GM12878 (cell line): ENCODE measurements at regions not wholly inside any gene's neighbourhood (a gene's known extent, or its start where the extent isn't known, plus 50 kb on each side); places are given as distances from the start of the nearest gene placed in this dataset.

Source experiments
- ATF7 ChIP-seq: fragments of 450-650 bp; IDR thresholded peaks from 2 replicates; pipeline ENCODE4 v1.6.1; 2016; ENCODE audit warnings: low read depth, mild to moderate bottlenecking
- CBFB ChIP-seq: IDR thresholded peaks from 2 replicates; pipeline ENCODE4 v1.6.1; 2016; ENCODE audit warnings: antibody characterized with exemption, low read depth
- CBX3 ChIP-seq: fragments of 200-600 bp; sonication (generic); IDR thresholded peaks from 2 replicates; pipeline ENCODE4 v1.6.1; 2016; ENCODE audit warnings: low read depth, borderline replicate concordance
- EED ChIP-seq: sonication (generic); IDR thresholded peaks from 2 replicates; pipeline ENCODE4 v1.6.1; 2016; ENCODE audit warnings: antibody characterized with exemption, low read depth
- ETV6 ChIP-seq, 2 experiments: fragments of 450-650 bp in 1 of 2; IDR thresholded peaks in 1 of 2; conservative IDR thresholded peaks in 1 of 2; 2 replicates each; pipeline ENCODE4 v1.6.1; 2014; ENCODE audit warnings: antibody characterized with exemption in 1 of 2, borderline replicate concordance in 1 of 2, low read depth in 1 of 2, mild to moderate bottlenecking in 1 of 2, moderate library complexity in 1 of 2
- FOS ChIP-seq: IDR thresholded peaks from 3 replicates; pipeline ENCODE4 v1.6.1; 2011; ENCODE audit warnings: borderline replicate concordance; ENCODE audit not compliant: insufficient read length; ENCODE audit errors: extremely low read depth
- FOXK2 ChIP-seq: fragments of 450-650 bp; IDR thresholded peaks from 2 replicates; pipeline ENCODE4 v1.6.1; 2017; ENCODE audit warnings: mild to moderate bottlenecking, moderate library complexity
- HDAC2 ChIP-seq: fragments of 200-600 bp; sonication (generic); IDR thresholded peaks from 2 replicates; pipeline ENCODE4 v1.6.1; 2017
- JUND ChIP-seq: IDR thresholded peaks from 2 replicates; pipeline ENCODE4 v1.6.1; 2012; ENCODE audit warnings: low read depth, mild to moderate bottlenecking, low read length, improper control_type of control experiment, moderate library complexity
- KLF5 ChIP-seq: fragments of 450-650 bp; IDR thresholded peaks from 2 replicates; pipeline ENCODE4 v1.6.1; 2014; ENCODE audit warnings: mild to moderate bottlenecking; ENCODE audit not compliant: partially characterized antibody
- MXI1 ChIP-seq: fragments of 150-350 bp; IDR thresholded peaks from 2 replicates; pipeline ENCODE4 v1.6.1; 2011; ENCODE audit warnings: low read depth, mild to moderate bottlenecking, inconsistent platforms, low read length, improper control_type of control experiment
- MYC ChIP-seq: IDR thresholded peaks from 2 replicates; pipeline ENCODE4 v1.6.1; 2011; ENCODE audit warnings: mild to moderate bottlenecking, low read length, moderate library complexity, inconsistent platforms; ENCODE audit not compliant: insufficient read depth, insufficient replicate concordance, insufficient read length, severe bottlenecking
- NBN ChIP-seq: fragments of 450-650 bp; IDR thresholded peaks from 2 replicates; pipeline ENCODE4 v1.6.1; 2016
- NR2C1 ChIP-seq: fragments of 450-650 bp; IDR thresholded peaks from 2 replicates; pipeline ENCODE4 v1.6.1; 2017; ENCODE audit warnings: antibody characterized with exemption, mild to moderate bottlenecking, moderate library complexity
- PAX5 ChIP-seq: IDR thresholded peaks from 2 replicates; pipeline ENCODE4 v1.6.1; 2011; ENCODE audit warnings: low read depth, low read length, borderline replicate concordance
- TCF12 ChIP-seq: IDR thresholded peaks from 2 replicates; pipeline ENCODE4 v1.6.1; 2011; ENCODE audit warnings: low read depth, mild to moderate bottlenecking, low read length
- ZBED1 ChIP-seq: IDR thresholded peaks from 2 replicates; pipeline ENCODE4 v1.6.1; 2016; ENCODE audit warnings: borderline replicate concordance
- ZZZ3 ChIP-seq: IDR thresholded peaks from 2 replicates; pipeline ENCODE4 v1.6.1; 2011; ENCODE audit warnings: low read depth; ENCODE audit not compliant: control insufficient read depth, insufficient read length
- TF ChIP-seq, protein P1 (sequence below): fragments of 450-650 bp; IDR thresholded peaks from 2 replicates; pipeline ENCODE4 v1.6.1; 2017; ENCODE audit warnings: low read depth, mild to moderate bottlenecking, moderate library complexity
- TF ChIP-seq, protein P2 (sequence below): IDR thresholded peaks from 2 replicates; pipeline ENCODE4 v1.6.1; 2012; ENCODE audit warnings: low read depth, low read length, improper control_type of control experiment
- TF ChIP-seq, protein P3 (sequence below): fragments of 450-650 bp; formaldehyde crosslinking; IDR thresholded peaks from 2 replicates; pipeline ENCODE4 v1.5.0; 2022; ENCODE audit warnings: mild to moderate bottlenecking, missing genetic modification characterization
- TF ChIP-seq, protein P4 (sequence below): IDR thresholded peaks from 2 replicates; pipeline ENCODE4 v1.6.1; 2012; ENCODE audit warnings: low read length, inconsistent platforms
- TF ChIP-seq, protein P5 (sequence below): fragments of 450-650 bp; IDR thresholded peaks from 2 replicates; pipeline ENCODE4 v1.6.1; 2017; ENCODE audit warnings: mild to moderate bottlenecking, low read depth, inconsistent platforms; ENCODE audit not compliant: poor library complexity, severe bottlenecking

DNA sequence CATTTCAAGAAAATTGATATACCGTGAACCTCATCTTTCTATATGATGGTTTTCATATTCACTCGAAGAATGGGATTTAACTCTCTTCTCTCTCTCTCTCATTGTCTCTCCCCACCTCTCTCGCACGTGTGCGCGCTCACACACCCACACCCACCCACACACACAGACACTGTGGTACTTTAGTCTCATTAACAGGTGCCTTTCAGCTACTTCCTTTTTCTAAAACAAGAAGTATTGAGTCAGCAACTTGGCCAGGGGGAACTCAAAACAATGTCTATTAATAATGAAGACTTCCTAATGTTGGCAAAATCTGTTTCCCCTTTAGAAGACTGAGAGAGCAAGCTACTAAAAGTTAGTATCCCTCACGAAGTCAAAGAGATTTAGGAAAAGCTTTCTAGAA is 150.7 kb downstream of the TMCO5A start (continued):
- TF ChIP-seq KLF5, result no peak
- no peak for TF ChIP-seq ZZZ3
- peak; percentile 96 for TF ChIP-seq ATF7
- no peak for TF ChIP-seq FOS
- TF ChIP-seq ZBED1, result peak; percentile 76; the same call in 1 of the 2 replicates
- TF ChIP-seq, protein P1, sequence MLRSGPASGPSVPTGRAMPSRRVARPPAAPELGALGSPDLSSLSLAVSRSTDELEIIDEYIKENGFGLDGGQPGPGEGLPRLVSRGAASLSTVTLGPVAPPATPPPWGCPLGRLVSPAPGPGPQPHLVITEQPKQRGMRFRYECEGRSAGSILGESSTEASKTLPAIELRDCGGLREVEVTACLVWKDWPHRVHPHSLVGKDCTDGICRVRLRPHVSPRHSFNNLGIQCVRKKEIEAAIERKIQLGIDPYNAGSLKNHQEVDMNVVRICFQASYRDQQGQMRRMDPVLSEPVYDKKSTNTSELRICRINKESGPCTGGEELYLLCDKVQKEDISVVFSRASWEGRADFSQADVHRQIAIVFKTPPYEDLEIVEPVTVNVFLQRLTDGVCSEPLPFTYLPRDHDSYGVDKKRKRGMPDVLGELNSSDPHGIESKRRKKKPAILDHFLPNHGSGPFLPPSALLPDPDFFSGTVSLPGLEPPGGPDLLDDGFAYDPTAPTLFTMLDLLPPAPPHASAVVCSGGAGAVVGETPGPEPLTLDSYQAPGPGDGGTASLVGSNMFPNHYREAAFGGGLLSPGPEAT, result peak; percentile 72
- TF ChIP-seq MXI1, result peak; percentile 54; the same call in 1 of the 2 replicates
- TF ChIP-seq CBX3, result no peak
- TF ChIP-seq NR2C1, result no peak
- no peak for TF ChIP-seq MYC
- TF ChIP-seq, protein P2, sequence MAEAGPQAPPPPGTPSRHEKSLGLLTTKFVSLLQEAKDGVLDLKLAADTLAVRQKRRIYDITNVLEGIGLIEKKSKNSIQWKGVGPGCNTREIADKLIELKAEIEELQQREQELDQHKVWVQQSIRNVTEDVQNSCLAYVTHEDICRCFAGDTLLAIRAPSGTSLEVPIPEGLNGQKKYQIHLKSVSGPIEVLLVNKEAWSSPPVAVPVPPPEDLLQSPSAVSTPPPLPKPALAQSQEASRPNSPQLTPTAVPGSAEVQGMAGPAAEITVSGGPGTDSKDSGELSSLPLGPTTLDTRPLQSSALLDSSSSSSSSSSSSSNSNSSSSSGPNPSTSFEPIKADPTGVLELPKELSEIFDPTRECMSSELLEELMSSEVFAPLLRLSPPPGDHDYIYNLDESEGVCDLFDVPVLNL, result no peak
- peak; percentile 94 for TF ChIP-seq TCF12
- TF ChIP-seq, protein P3, sequence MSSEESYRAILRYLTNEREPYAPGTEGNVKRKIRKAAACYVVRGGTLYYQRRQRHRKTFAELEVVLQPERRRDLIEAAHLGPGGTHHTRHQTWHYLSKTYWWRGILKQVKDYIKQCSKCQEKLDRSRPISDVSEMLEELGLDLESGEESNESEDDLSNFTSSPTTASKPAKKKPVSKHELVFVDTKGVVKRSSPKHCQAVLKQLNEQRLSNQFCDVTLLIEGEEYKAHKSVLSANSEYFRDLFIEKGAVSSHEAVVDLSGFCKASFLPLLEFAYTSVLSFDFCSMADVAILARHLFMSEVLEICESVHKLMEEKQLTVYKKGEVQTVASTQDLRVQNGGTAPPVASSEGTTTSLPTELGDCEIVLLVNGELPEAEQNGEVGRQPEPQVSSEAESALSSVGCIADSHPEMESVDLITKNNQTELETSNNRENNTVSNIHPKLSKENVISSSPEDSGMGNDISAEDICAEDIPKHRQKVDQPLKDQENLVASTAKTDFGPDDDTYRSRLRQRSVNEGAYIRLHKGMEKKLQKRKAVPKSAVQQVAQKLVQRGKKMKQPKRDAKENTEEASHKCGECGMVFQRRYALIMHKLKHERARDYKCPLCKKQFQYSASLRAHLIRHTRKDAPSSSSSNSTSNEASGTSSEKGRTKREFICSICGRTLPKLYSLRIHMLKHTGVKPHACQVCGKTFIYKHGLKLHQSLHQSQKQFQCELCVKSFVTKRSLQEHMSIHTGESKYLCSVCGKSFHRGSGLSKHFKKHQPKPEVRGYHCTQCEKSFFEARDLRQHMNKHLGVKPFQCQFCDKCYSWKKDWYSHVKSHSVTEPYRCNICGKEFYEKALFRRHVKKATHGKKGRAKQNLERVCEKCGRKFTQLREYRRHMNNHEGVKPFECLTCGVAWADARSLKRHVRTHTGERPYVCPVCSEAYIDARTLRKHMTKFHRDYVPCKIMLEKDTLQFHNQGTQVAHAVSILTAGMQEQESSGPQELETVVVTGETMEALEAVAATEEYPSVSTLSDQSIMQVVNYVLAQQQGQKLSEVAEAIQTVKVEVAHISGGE, result no peak
- TF ChIP-seq, protein P4, sequence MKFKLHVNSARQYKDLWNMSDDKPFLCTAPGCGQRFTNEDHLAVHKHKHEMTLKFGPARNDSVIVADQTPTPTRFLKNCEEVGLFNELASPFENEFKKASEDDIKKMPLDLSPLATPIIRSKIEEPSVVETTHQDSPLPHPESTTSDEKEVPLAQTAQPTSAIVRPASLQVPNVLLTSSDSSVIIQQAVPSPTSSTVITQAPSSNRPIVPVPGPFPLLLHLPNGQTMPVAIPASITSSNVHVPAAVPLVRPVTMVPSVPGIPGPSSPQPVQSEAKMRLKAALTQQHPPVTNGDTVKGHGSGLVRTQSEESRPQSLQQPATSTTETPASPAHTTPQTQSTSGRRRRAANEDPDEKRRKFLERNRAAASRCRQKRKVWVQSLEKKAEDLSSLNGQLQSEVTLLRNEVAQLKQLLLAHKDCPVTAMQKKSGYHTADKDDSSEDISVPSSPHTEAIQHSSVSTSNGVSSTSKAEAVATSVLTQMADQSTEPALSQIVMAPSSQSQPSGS, result peak; percentile 86
- TF ChIP-seq NBN, result peak; percentile 88
- TF ChIP-seq PAX5, result peak; percentile 90
- TF ChIP-seq, protein P5, sequence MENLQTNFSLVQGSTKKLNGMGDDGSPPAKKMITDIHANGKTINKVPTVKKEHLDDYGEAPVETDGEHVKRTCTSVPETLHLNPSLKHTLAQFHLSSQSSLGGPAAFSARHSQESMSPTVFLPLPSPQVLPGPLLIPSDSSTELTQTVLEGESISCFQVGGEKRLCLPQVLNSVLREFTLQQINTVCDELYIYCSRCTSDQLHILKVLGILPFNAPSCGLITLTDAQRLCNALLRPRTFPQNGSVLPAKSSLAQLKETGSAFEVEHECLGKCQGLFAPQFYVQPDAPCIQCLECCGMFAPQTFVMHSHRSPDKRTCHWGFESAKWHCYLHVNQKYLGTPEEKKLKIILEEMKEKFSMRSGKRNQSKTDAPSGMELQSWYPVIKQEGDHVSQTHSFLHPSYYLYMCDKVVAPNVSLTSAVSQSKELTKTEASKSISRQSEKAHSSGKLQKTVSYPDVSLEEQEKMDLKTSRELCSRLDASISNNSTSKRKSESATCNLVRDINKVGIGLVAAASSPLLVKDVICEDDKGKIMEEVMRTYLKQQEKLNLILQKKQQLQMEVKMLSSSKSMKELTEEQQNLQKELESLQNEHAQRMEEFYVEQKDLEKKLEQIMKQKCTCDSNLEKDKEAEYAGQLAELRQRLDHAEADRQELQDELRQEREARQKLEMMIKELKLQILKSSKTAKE, result peak; percentile 84
- TF ChIP-seq CBFB, result peak; percentile 42; the same call in 1 of the 2 replicates
- no peak; the same call in 1 of the 2 replicates for TF ChIP-seq JUND
- peak; percentile 66 for TF ChIP-seq EED
- no peak for TF ChIP-seq HDAC2
- peak in 1 of 2 experiments; percentile 97; a peak in 2 of 4 replicates for TF ChIP-seq ETV6 (conservative IDR thresholded peaks at IDR 0.05 in 1 of 2, IDR thresholded peaks at IDR 0.05 in 1 of 2; ENCODE audit: borderline replicate concordance in 1 of 2, low read depth in 1 of 2)
- no peak for TF ChIP-seq FOXK2
